ENCODE measurements at regions not wholly inside any gene's neighbourhood (a gene's known extent, or its start where the extent isn't known, plus 50 kb on each side); places are given as distances from the start of the nearest gene placed in this dataset.

GRCh38 chr4:30399476-30399875 lies 320.7 kb upstream of the PCDH7 start:
- TF ChIP-seq POLR2AphosphoS5 (IDR thresholded peaks at IDR 0.05; ENCODE audit: low read depth, low read length) (no peak), REST (IDR thresholded peaks at IDR 0.05; ENCODE audit: insufficient read depth in 1 of 2, low read depth in 2 of 2, low read length in 2 of 2) (no peak), FOXP2 (optimal IDR thresholded peaks at IDR 0.05; ENCODE audit: borderline replicate concordance, extremely low read depth, extremely low read length, insufficient read depth) (no peak), TAF1 (IDR thresholded peaks at IDR 0.05; ENCODE audit: borderline replicate concordance, insufficient read depth, low read length) (no peak), SIN3A (IDR thresholded peaks at IDR 0.05; ENCODE audit: borderline replicate concordance, insufficient read depth, low read length) (no peak)

GRCh38 chr4:30402276-30402675 lies 317.9 kb upstream of the PCDH7 start:
- TF ChIP-seq SIN3A (IDR thresholded peaks at IDR 0.05; ENCODE audit: borderline replicate concordance, insufficient read depth, low read length) (no peak), POLR2AphosphoS5 (IDR thresholded peaks at IDR 0.05; ENCODE audit: low read depth, low read length) (no peak), REST (IDR thresholded peaks at IDR 0.05; ENCODE audit: insufficient read depth in 1 of 2, low read depth in 2 of 2, low read length in 2 of 2) (no peak), FOXP2 (optimal IDR thresholded peaks at IDR 0.05; ENCODE audit: borderline replicate concordance, extremely low read depth, extremely low read length, insufficient read depth) (no peak), TAF1 (IDR thresholded peaks at IDR 0.05; ENCODE audit: borderline replicate concordance, insufficient read depth, low read length) (no peak)

GRCh38 chr4:30413915-30414314 lies 306.3 kb upstream of the PCDH7 start:
- TF ChIP-seq TAF1 (IDR thresholded peaks at IDR 0.05; ENCODE audit: borderline replicate concordance, insufficient read depth, low read length) (no peak), FOXP2 (optimal IDR thresholded peaks at IDR 0.05; ENCODE audit: borderline replicate concordance, extremely low read depth, extremely low read length, insufficient read depth) (no peak), SIN3A (IDR thresholded peaks at IDR 0.05; ENCODE audit: borderline replicate concordance, insufficient read depth, low read length) (no peak), REST (IDR thresholded peaks at IDR 0.05; ENCODE audit: insufficient read depth in 1 of 2, low read depth in 2 of 2, low read length in 2 of 2) (no peak), POLR2AphosphoS5 (IDR thresholded peaks at IDR 0.05; ENCODE audit: low read depth, low read length) (no peak)

GRCh38 chr4:30416547-30416946 lies 303.6 kb upstream of the PCDH7 start:
- TF ChIP-seq REST (IDR thresholded peaks at IDR 0.05; ENCODE audit: insufficient read depth in 1 of 2, low read depth in 2 of 2, low read length in 2 of 2) (no peak), SIN3A (IDR thresholded peaks at IDR 0.05; ENCODE audit: borderline replicate concordance, insufficient read depth, low read length) (no peak), TAF1 (IDR thresholded peaks at IDR 0.05; ENCODE audit: borderline replicate concordance, insufficient read depth, low read length) (no peak), POLR2AphosphoS5 (IDR thresholded peaks at IDR 0.05; ENCODE audit: low read depth, low read length) (no peak), FOXP2 (optimal IDR thresholded peaks at IDR 0.05; ENCODE audit: borderline replicate concordance, extremely low read depth, extremely low read length, insufficient read depth) (no peak)

- TF ChIP-seq SIN3A (IDR thresholded peaks at IDR 0.05; ENCODE audit: borderline replicate concordance, insufficient read depth, low read length) (no peak), FOXP2 (optimal IDR thresholded peaks at IDR 0.05; ENCODE audit: borderline replicate concordance, extremely low read depth, extremely low read length, insufficient read depth) (no peak), POLR2AphosphoS5 (IDR thresholded peaks at IDR 0.05; ENCODE audit: low read depth, low read length) (no peak), TAF1 (IDR thresholded peaks at IDR 0.05; ENCODE audit: borderline replicate concordance, insufficient read depth, low read length) (no peak), REST (IDR thresholded peaks at IDR 0.05; ENCODE audit: insufficient read depth in 1 of 2, low read depth in 2 of 2, low read length in 2 of 2) (no peak)
These were observed 292.2 kb upstream of the PCDH7 start for GRCh38 chr4:30427932-30428331.

Measured in PFSK-1 (cell line).